Body of pancreas (tissue), 4 donors: ENCODE measurements at regions not wholly inside any gene's neighbourhood (a gene's known extent, or its start where the extent isn't known, plus 50 kb on each side); places are given as distances from the start of the nearest gene placed in this dataset.

ENCODE experiments used
- POLR2A ChIP-seq, 3 donors: fragments of 450-650 bp; IDR thresholded peaks; one replicate each; pipeline ENCODE4 v1.6.1; 2016; ENCODE audit warnings: antibody characterized with exemption in 3 of 3, mild to moderate bottlenecking in 2 of 3
- TF ChIP-seq, protein P1 (sequence below), 7 experiments: fragments of 450-650 bp in 4 of 7; fragments of 200-600 bp in 3 of 7; sonication (generic) in 3 of 7; IDR thresholded peaks; one replicate each; pipeline ENCODE4 v1.5.1; 2016 to 2019; ENCODE audit warnings: antibody characterized with exemption in 7 of 7

DNA sequence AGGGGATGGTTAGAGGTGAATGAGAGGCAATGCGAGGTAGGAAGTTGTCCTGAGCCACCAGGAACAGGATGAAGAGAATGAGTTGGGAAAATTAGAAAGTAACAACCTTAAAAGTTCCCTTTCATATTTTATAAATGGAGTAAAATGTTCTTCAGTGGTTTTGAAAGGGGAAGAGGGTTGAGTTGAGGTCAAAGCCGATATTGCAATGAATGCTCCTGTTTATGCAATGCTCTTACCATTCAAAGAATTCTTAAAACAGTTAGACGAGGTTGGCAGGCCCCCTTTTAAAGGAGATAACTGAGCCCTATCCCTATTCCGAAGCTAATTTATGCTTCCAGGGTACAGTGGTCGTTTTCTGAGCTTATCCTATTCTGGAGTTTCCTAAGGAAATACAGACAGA is 2110.3 kb upstream of the CELF4 start:
- TF ChIP-seq, protein P1, sequence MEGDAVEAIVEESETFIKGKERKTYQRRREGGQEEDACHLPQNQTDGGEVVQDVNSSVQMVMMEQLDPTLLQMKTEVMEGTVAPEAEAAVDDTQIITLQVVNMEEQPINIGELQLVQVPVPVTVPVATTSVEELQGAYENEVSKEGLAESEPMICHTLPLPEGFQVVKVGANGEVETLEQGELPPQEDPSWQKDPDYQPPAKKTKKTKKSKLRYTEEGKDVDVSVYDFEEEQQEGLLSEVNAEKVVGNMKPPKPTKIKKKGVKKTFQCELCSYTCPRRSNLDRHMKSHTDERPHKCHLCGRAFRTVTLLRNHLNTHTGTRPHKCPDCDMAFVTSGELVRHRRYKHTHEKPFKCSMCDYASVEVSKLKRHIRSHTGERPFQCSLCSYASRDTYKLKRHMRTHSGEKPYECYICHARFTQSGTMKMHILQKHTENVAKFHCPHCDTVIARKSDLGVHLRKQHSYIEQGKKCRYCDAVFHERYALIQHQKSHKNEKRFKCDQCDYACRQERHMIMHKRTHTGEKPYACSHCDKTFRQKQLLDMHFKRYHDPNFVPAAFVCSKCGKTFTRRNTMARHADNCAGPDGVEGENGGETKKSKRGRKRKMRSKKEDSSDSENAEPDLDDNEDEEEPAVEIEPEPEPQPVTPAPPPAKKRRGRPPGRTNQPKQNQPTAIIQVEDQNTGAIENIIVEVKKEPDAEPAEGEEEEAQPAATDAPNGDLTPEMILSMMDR (IDR thresholded peaks at IDR 0.05), result no peak
- TF ChIP-seq POLR2A (IDR thresholded peaks at IDR 0.05), result no peak
